CD4-positive, alpha-beta T cell treated with Interleukin-21 for 1 hour (primary cell): ENCODE measurements at regions not wholly inside any gene's neighbourhood (a gene's known extent, or its start where the extent isn't known, plus 50 kb on each side); places are given as distances from the start of the nearest gene placed in this dataset.

Experiments used
- DNase-seq: peaks from one replicate; pipeline ENCODE4 v3.0.0-alpha.2; 2020

GRCh38 chr10:110416776-110417711 lies 80.7 kb upstream of the DUSP5 start:
- DNase-seq: no peak

- no peak for DNase-seq
Observed at GRCh38 chr10:110418218-110418617, 79.5 kb upstream of the DUSP5 start.

GRCh38 chr10:110419265-110419664 lies 78.4 kb upstream of the DUSP5 start:
- DNase-seq: no peak

GRCh38 chr10:110420401-110421193 lies 77.1 kb upstream of the DUSP5 start:
- DNase-seq: no peak

GRCh38 chr10:110421512-110422138 lies 76.1 kb upstream of the DUSP5 start:
- DNase-seq: no peak

GRCh38 chr10:110422548-110422947 lies 75.2 kb upstream of the DUSP5 start:
- DNase-seq: no peak

- DNase-seq: no peak
Observed at GRCh38 chr10:110423650-110424049, 74.1 kb upstream of the DUSP5 start.

GRCh38 chr10:110425684-110426293 lies 71.9 kb upstream of the DUSP5 start:
- DNase-seq: no peak

GRCh38 chr10:110426294-110427181 lies 71.2 kb upstream of the DUSP5 start:
- DNase-seq: no peak

GRCh38 chr10:110429301-110429700 lies 68.4 kb upstream of the DUSP5 start:
- no peak for DNase-seq

GRCh38 chr10:110430340-110431273 lies 67.1 kb upstream of the DUSP5 start:
- no peak for DNase-seq

GRCh38 chr10:110431659-110432058 lies 66.0 kb upstream of the DUSP5 start:
- DNase-seq: no peak

GRCh38 chr10:110432084-110432483 lies 65.6 kb upstream of the DUSP5 start:
- no peak for DNase-seq

- no peak for DNase-seq
Observed at GRCh38 chr10:110432814-110433565, 64.7 kb upstream of the DUSP5 start.

GRCh38 chr10:110433740-110434139 lies 64.0 kb upstream of the DUSP5 start:
- no peak for DNase-seq

GRCh38 chr10:110434489-110435096 lies 63.1 kb upstream of the DUSP5 start:
- no peak for DNase-seq

GRCh38 chr10:110436554-110437350 lies 61.0 kb upstream of the DUSP5 start:
- no peak for DNase-seq

GRCh38 chr10:110437351-110437605 lies 60.4 kb upstream of the DUSP5 start:
- no peak for DNase-seq

- DNase-seq: no peak
Observed at GRCh38 chr10:110437761-110438341, 59.9 kb upstream of the DUSP5 start.
